GM19395 (cell line): ENCODE measurements at regions not wholly inside any gene's neighbourhood (a gene's known extent, or its start where the extent isn't known, plus 50 kb on each side); places are given as distances from the start of the nearest gene placed in this dataset.
"Not testable (repeated sequence)": the region's sequence is repeated elsewhere in the genome, so short reads cannot be mapped to it uniquely, and the experiment has no call there.

ENCODE experiments used
- ATAC-seq: cut with Tn5 transposase; IDR thresholded peaks from one replicate; pipeline ENCODE4 v1.9.1; 2021; ENCODE audit warnings: mild to moderate bottlenecking, moderate library complexity; ENCODE audit not compliant: unreplicated experiment

GRCh38 chr4:131526686-131527085 is 1622.4 kb upstream of the PCDH10 start:
- ATAC-seq: no peak

DNA sequence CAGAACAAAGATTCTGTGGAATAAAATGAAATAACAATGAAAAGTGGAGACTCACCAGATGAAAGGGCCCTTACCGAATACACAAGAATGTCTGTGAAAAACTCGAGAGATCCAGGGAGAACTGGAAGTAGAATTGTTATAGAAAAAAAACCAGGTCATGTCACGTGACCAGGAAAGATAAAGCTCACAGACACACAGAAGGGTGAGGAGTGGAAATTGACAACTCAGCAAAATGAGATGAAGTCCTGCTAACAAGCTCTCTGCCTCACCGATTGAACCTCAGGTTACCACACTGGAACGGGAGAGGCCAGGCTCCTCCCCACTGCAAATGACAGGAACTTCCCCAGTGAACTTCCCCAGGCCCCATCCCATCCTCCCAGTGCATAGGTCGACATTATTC is 1618.0 kb upstream of the PCDH10 start:
- no peak for ATAC-seq

- ATAC-seq: no peak
These were observed 1614.0 kb upstream of the PCDH10 start for GRCh38 chr4:131534944-131535645.

GRCh38 chr4:131540256-131540655 is 1608.8 kb upstream of the PCDH10 start:
- ATAC-seq: no peak

DNA sequence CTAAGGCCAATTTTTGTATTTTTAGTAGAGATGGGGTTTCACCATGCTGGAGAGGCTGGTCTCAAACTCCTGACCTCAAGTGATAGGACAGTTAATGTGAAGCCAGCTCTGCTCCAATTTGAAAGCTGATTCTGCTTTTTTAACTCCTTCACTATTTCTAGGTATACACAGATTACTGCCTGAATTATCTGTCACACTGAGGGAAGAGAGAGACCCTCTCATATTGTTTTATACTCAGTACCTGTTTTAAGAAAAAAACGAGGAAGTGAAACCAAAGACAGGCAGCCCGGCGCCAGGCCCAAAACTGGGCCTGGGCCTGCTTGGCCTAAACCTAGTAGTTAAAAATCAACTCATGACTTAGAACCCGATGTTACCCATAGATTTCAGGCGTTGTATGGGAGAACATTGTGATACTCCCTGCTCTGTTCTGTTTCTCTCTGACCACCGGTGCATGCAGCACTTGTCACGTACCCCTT is 1601.5 kb upstream of the PCDH10 start:
- ATAC-seq: peak; percentile 82

DNA sequence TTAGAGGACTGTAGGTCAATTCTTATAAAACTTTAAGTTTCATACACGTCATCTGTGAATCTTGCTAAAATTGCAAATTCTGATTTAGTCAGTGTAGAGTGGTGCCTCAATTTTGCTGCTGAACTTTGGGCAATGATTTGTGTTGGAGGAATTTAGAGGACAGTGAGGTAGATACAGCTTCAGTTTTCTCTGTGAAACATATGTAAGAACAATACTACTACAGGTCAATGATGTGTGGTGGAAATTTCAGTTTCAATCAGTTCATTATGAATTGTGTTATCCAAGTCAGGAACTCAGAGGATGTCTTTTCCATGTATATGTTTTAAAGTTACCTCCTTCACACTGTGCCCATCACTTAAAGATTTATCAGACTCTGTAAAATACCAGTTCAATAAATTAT is 1597.8 kb upstream of the PCDH10 start:
- peak; percentile 42 for ATAC-seq

DNA sequence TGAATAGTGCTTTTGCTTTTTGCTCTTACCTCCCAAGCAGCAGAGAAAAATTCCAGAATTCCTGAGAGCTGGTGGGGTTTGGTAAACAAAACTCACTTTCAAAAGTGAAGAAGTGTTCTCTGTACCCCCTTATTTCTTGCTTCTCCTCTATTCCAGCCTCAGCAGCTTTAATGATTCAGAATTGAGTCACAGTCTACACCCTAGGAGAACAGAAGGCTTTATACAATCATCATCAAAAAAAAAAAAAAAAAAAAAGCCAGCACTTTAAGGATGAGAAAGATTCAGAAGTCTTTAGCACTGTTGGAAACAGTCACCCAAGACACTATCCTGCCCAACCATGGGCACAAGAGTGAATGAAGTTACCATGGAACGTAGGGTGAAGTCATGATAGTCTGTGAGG is 1583.1 kb upstream of the PCDH10 start:
- no peak for ATAC-seq

DNA sequence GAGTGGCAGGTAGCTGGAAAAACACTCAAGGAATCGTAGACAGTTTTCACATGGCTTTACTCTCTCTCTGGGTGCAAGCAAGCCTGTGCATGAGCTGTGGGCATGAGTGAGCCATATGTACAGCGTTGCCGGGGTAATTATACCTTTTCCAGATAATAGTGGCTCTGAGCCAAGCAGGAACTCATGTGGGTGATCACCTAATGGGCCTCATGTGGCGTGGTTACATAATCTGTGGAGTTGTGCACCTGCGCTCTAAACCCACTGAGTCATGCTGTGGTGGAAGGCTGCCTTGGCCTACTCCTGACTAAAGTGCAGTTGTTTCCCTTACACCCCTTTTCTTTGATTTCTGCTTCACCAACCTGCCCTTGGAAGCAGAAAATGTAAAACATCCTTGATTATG is 1564.5 kb upstream of the PCDH10 start:
- no peak for ATAC-seq

DNA sequence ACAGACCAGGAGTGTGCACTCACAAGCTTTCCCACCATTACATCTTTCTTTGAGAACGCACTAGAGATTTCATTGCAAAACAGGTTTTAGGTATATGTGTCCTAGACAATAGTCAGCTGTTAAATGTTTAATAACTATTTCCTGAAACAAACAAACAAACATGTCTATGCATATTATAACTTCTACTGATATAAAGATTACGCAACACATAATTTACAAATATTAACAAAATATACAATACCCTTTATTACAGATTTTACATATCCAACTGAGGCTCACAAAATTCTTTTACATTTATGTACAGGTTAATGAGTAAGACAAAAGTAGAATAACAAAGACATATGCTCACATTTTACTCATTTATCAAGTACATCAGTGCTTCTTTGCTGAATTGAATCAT is 1554.0 kb upstream of the PCDH10 start:
- ATAC-seq: no peak

DNA sequence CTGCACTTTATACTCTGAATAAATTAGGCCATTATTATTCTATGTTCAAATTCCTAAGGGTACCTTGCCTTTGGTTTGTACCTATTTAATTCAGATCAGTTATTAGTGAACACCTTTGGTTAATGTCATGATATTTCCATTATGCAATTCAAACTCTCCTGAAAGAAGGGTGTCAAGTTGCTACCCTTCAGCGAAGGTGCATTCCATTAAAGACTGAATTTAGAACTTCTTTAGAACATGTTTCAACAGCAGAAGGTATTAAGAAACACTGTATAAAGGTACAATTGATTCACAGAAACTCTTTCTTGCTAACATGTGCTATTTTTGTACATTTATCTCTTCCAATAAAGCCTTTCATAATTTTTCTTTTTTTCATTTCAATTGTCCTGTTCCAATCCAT is 1545.4 kb upstream of the PCDH10 start:
- ATAC-seq: no peak

- no peak for ATAC-seq
These were observed 1540.1 kb upstream of the PCDH10 start for GRCh38 chr4:131609039-131609438.

- not testable (repeated sequence) for ATAC-seq
These were observed 1538.6 kb upstream of the PCDH10 start for GRCh38 chr4:131610517-131610916.

- peak; percentile 50 for ATAC-seq
These were observed 1535.8 kb upstream of the PCDH10 start for GRCh38 chr4:131613086-131613823.

- ATAC-seq: peak; percentile 80
These were observed 1535.3 kb upstream of the PCDH10 start for GRCh38 chr4:131613824-131614216.

GRCh38 chr4:131632877-131633276 is 1516.2 kb upstream of the PCDH10 start:
- ATAC-seq: no peak

- ATAC-seq: no peak
These were observed 1513.9 kb upstream of the PCDH10 start for GRCh38 chr4:131635191-131635590.

GRCh38 chr4:131638781-131639180 is 1510.3 kb upstream of the PCDH10 start:
- ATAC-seq: no peak

GRCh38 chr4:131644619-131645018 is 1504.5 kb upstream of the PCDH10 start:
- no peak for ATAC-seq

GRCh38 chr4:131649227-131649626 is 1499.9 kb upstream of the PCDH10 start:
- ATAC-seq: no peak

- ATAC-seq: no peak
These were observed 1498.1 kb upstream of the PCDH10 start for GRCh38 chr4:131650951-131651350.

- not testable (repeated sequence) for ATAC-seq
These were observed 1465.8 kb upstream of the PCDH10 start for GRCh38 chr4:131683314-131683713.

- no peak for ATAC-seq
These were observed 1427.2 kb upstream of the PCDH10 start for GRCh38 chr4:131721883-131722282.
